Astrocyte (in vitro differentiated cells and primary cell): ENCODE measurements at regions not wholly inside any gene's neighbourhood (a gene's known extent, or its start where the extent isn't known, plus 50 kb on each side); places are given as distances from the start of the nearest gene placed in this dataset.

ENCODE experiments used
- DNase-seq: peaks from one replicate; pipeline ENCODE4 v3.0.0-alpha.2; 2010; ENCODE audit warnings: low read depth
- FAIRE-seq: peaks from 2 replicates; lab custom pipeline; 2011; peaks lifted over from hg19 to GRCh38; lab: Jason Lieb, UNC
- H2AFZ ChIP-seq: 2 replicates; pipeline ENCODE4 v1.6.0; 2012; ENCODE audit warnings: low read depth, low read length, inconsistent platforms
- H3K27ac ChIP-seq: 2 replicates; pipeline ENCODE4 v1.5.1; 2011; ENCODE audit warnings: low read depth, low read length, inconsistent platforms
- H3K27me3 ChIP-seq: 2 replicates; pipeline ENCODE4 v1.6.0; 2011; ENCODE audit warnings: low read length, inconsistent platforms; ENCODE audit not compliant: insufficient read depth
- H3K36me3 ChIP-seq: 2 replicates; pipeline ENCODE4 v1.5.1; 2011; ENCODE audit warnings: low read length, inconsistent platforms; ENCODE audit not compliant: insufficient read depth
- H3K4me1 ChIP-seq: 2 replicates; pipeline ENCODE4 v1.5.1; 2011; ENCODE audit warnings: low read length, inconsistent platforms; ENCODE audit not compliant: insufficient read depth
- H3K4me2 ChIP-seq: 2 replicates; pipeline ENCODE4 v1.6.0; 2012; ENCODE audit warnings: low read length, inconsistent platforms
- H3K4me3 ChIP-seq: 2 replicates; pipeline ENCODE4 v1.5.1; 2011; ENCODE audit warnings: low read depth, mild to moderate bottlenecking, low read length, inconsistent platforms; ENCODE audit not compliant: insufficient read depth
- H3K79me2 ChIP-seq: 2 replicates; pipeline ENCODE4 v1.6.0; 2012; ENCODE audit warnings: mild to moderate bottlenecking, low read length, inconsistent platforms; ENCODE audit not compliant: insufficient read depth
- H3K9ac ChIP-seq: 2 replicates; pipeline ENCODE4 v1.6.0; 2012; ENCODE audit warnings: mild to moderate bottlenecking, low read length, inconsistent platforms
- H3K9me3 ChIP-seq: 2 replicates; pipeline ENCODE4 v1.5.1; 2012; ENCODE audit warnings: low read depth, mild to moderate bottlenecking, low read length, inconsistent platforms; ENCODE audit not compliant: insufficient read depth
- H4K20me1 ChIP-seq: 2 replicates; pipeline ENCODE4 v1.6.0; 2012; ENCODE audit warnings: low read length, inconsistent platforms; ENCODE audit not compliant: insufficient read depth
- H3K27ac Mint-ChIP-seq: one replicate; pipeline ENCODE4 v1.8.0; 2021; ENCODE audit warnings: mild to moderate bottlenecking, mixed read lengths; ENCODE audit not compliant: unreplicated experiment
- H3K27me3 Mint-ChIP-seq: one replicate; pipeline ENCODE4 v1.8.0; 2021; ENCODE audit warnings: low read depth, mixed read lengths; ENCODE audit not compliant: unreplicated experiment
- H3K36me3 Mint-ChIP-seq: one replicate; pipeline ENCODE4 v1.8.0; 2021; ENCODE audit warnings: low read depth, mixed read lengths; ENCODE audit not compliant: unreplicated experiment
- H3K4me1 Mint-ChIP-seq: one replicate; pipeline ENCODE4 v1.8.0; 2021; ENCODE audit warnings: low read depth, mixed read lengths; ENCODE audit not compliant: unreplicated experiment
- H3K4me3 Mint-ChIP-seq: one replicate; pipeline ENCODE4 v1.8.0; 2021; ENCODE audit warnings: mild to moderate bottlenecking, moderate library complexity, mixed read lengths; ENCODE audit not compliant: unreplicated experiment
- H3K9me3 Mint-ChIP-seq: one replicate; pipeline ENCODE4 v1.8.0; 2021; ENCODE audit warnings: mild to moderate bottlenecking, mixed read lengths; ENCODE audit not compliant: unreplicated experiment
- CTCF ChIP-seq: IDR thresholded peaks from 2 replicates; pipeline ENCODE4 v1.5.1; 2011; ENCODE audit warnings: low read depth, mild to moderate bottlenecking, inconsistent platforms, low read length, moderate library complexity; ENCODE audit not compliant: insufficient read depth
- EZH2 ChIP-seq: IDR thresholded peaks from 2 replicates; pipeline ENCODE4 v1.6.1; 2012; ENCODE audit warnings: mild to moderate bottlenecking, low read length, inconsistent platforms; ENCODE audit not compliant: insufficient read depth

DNA sequence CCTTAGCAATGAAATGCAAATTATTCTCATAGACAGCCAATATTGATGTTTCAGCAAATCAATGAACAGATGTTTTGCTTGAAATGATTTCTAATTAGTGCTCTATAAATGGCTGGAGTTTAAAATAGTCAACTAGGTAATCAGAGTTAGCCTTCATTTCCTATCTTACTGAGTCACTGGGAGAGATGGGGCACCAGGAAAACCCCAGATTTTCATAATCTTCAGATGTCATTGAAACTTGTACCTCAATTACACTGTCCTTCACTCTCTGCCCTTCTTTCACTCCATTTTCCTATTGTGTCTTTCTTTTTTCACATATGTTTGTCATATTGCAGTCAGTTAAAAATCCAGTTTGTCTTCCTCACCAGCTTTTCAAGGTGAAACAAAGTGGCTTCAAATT, 92.7 kb downstream of the C12orf75 start:
- H3K27me3 ChIP-seq = no peaks in the 10 kb centered on the region
- FAIRE-seq (no peak), DNase-seq (no peak)
- no peaks in the 10 kb centered on the region for H3K9me3 ChIP-seq
- TF ChIP-seq EZH2 (no peak), CTCF (no peak)
- no peaks in the 10 kb centered on the region for H3K36me3 Mint-ChIP-seq
- no peaks in the 10 kb centered on the region for H3K36me3 ChIP-seq
- H3K4me3 Mint-ChIP-seq = no peak overlapping the region
- H3K4me3 ChIP-seq = no peak overlapping the region
- H2AFZ ChIP-seq = no peak overlapping the region
- H3K27ac Mint-ChIP-seq = no peak overlapping the region
- no peaks in the 10 kb centered on the region for H3K27me3 Mint-ChIP-seq
- peaks cover 13% of the 10 kb centered on the region for H3K4me1 ChIP-seq
- H3K27ac ChIP-seq = no peak overlapping the region
- H3K4me1 Mint-ChIP-seq = peaks cover 39% of the 10 kb centered on the region
- H3K4me2 ChIP-seq = no peak overlapping the region
- peaks cover 7% of the 10 kb centered on the region for H3K9me3 Mint-ChIP-seq
- H4K20me1 ChIP-seq = no peaks in the 10 kb centered on the region
- no peak overlapping the region for H3K9ac ChIP-seq
- H3K79me2 ChIP-seq = no peaks in the 10 kb centered on the region

- Mint-ChIP-seq H3K36me3 (no peaks in the 10 kb centered on the region), H3K27ac (no peak overlapping the region), H3K4me3 (no peak overlapping the region), H3K4me1 (peaks cover 32% of the 10 kb centered on the region), H3K9me3 (peaks cover 9% of the 10 kb centered on the region), H3K27me3 (no peaks in the 10 kb centered on the region)
- H4K20me1 ChIP-seq = no peaks in the 10 kb centered on the region
- H3K9ac ChIP-seq = no peak overlapping the region
- no peak overlapping the region for H3K27ac ChIP-seq
- H3K9me3 ChIP-seq = no peaks in the 10 kb centered on the region
- H3K4me3 ChIP-seq = no peak overlapping the region
- DNase-seq (no peak), FAIRE-seq (no peak)
- H2AFZ ChIP-seq = no peak overlapping the region
- no peak overlapping the region for H3K4me2 ChIP-seq
- no peaks in the 10 kb centered on the region for H3K27me3 ChIP-seq
- H3K79me2 ChIP-seq = no peaks in the 10 kb centered on the region
- TF ChIP-seq CTCF = no peak
- TF ChIP-seq EZH2 = no peak
- peaks cover 6% of the 10 kb centered on the region for H3K4me1 ChIP-seq
- no peaks in the 10 kb centered on the region for H3K36me3 ChIP-seq
Measured at GRCh38 chr12:105423921-105424320, 93.4 kb downstream of the C12orf75 start.

GRCh38 chr12:105425254-105426174, 95.0 kb downstream of the C12orf75 start:
- no peaks in the 10 kb centered on the region for H3K79me2 ChIP-seq
- Mint-ChIP-seq H3K4me1 (peaks cover 23% of the 10 kb centered on the region), H3K9me3 (peaks cover 9% of the 10 kb centered on the region), H3K36me3 (no peaks in the 10 kb centered on the region), H3K27ac (no peak overlapping the region), H3K4me3 (no peak overlapping the region), H3K27me3 (no peaks in the 10 kb centered on the region)
- H3K4me2 ChIP-seq = no peak overlapping the region
- H3K9me3 ChIP-seq = no peaks in the 10 kb centered on the region
- DNase-seq (no peak), FAIRE-seq (no peak)
- peaks cover 6% of the 10 kb centered on the region for H3K4me1 ChIP-seq
- no peak overlapping the region for H3K9ac ChIP-seq
- H3K27ac ChIP-seq = no peak overlapping the region
- no peaks in the 10 kb centered on the region for H3K36me3 ChIP-seq
- H4K20me1 ChIP-seq = no peaks in the 10 kb centered on the region
- H2AFZ ChIP-seq = no peak overlapping the region
- TF ChIP-seq EZH2 = no peak
- TF ChIP-seq CTCF = no peak
- H3K4me3 ChIP-seq = no peak overlapping the region
- no peaks in the 10 kb centered on the region for H3K27me3 ChIP-seq
